Keratinocyte (primary cell): ENCODE measurements at regions not wholly inside any gene's neighbourhood (a gene's known extent, or its start where the extent isn't known, plus 50 kb on each side); places are given as distances from the start of the nearest gene placed in this dataset.

Experiments used
- DNase-seq: peaks from one replicate; pipeline ENCODE4 v3.0.0-alpha.2; 2011; ENCODE audit warnings: low read depth, missing footprints, low spot score
- FAIRE-seq: peaks from 2 replicates; lab custom pipeline; 2011; peaks lifted over from hg19 to GRCh38; lab: Jason Lieb, UNC
- H2AFZ ChIP-seq: 2 replicates; pipeline ENCODE4 v1.6.0; 2012; ENCODE audit warnings: low read length, control low read depth, inconsistent platforms; ENCODE audit not compliant: control insufficient read depth
- H3K27ac ChIP-seq: 2 replicates; pipeline ENCODE4 v1.5.1; 2011; ENCODE audit warnings: low read length; ENCODE audit not compliant: control insufficient read depth, insufficient read depth
- H3K27me3 ChIP-seq: 3 replicates; pipeline ENCODE4 v1.6.0; 2011; ENCODE audit warnings: low read length; ENCODE audit not compliant: control insufficient read depth, insufficient read depth; ENCODE audit errors: extremely low read depth
- H3K36me3 ChIP-seq, 2 experiments: 2 replicates in 1 of 2; 3 replicates in 1 of 2; pipeline ENCODE4 v1.5.1; 2011; ENCODE audit warnings: low read length in 2 of 2, mild to moderate bottlenecking in 1 of 2; ENCODE audit not compliant: control insufficient read depth in 2 of 2, insufficient read depth in 2 of 2; ENCODE audit errors: extremely low read depth in 1 of 2
- H3K4me1 ChIP-seq: 3 replicates; pipeline ENCODE4 v1.5.1; 2011; ENCODE audit warnings: low read length; ENCODE audit not compliant: control insufficient read depth, insufficient read depth; ENCODE audit errors: extremely low read depth
- H3K4me2 ChIP-seq: 3 replicates; pipeline ENCODE4 v1.6.0; 2011; ENCODE audit warnings: low read depth, low read length; ENCODE audit not compliant: control insufficient read depth, insufficient read depth; ENCODE audit errors: extremely low read depth
- H3K4me3 ChIP-seq, 3 experiments: fragments of 200-600 bp in 1 of 3; sonication (generic) in 1 of 3; 2 replicates in 2 of 3; 3 replicates in 1 of 3; pipeline ENCODE4 v1.5.1; 2011 to 2016; ENCODE audit warnings: low read length in 3 of 3, mild to moderate bottlenecking in 3 of 3, control low read depth in 2 of 3, inconsistent platforms in 1 of 3, low read depth in 1 of 3, mixed read lengths in 1 of 3, mixed run types in 1 of 3, moderate library complexity in 1 of 3; ENCODE audit not compliant: control insufficient read depth in 2 of 3, insufficient read depth in 2 of 3; ENCODE audit errors: extremely low read depth in 1 of 3
- H3K79me2 ChIP-seq: 2 replicates; pipeline ENCODE4 v1.6.0; 2012; ENCODE audit warnings: low read length; ENCODE audit not compliant: control insufficient read depth, insufficient read depth
- H3K9ac ChIP-seq: 3 replicates; pipeline ENCODE4 v1.6.0; 2011; ENCODE audit warnings: low read length; ENCODE audit not compliant: control insufficient read depth, insufficient read depth; ENCODE audit errors: extremely low read depth
- H3K9me1 ChIP-seq: 3 replicates; pipeline ENCODE4 v1.6.0; 2011; ENCODE audit warnings: low read length; ENCODE audit not compliant: control insufficient read depth, insufficient read depth; ENCODE audit errors: extremely low read depth
- H3K9me3 ChIP-seq: 2 replicates; pipeline ENCODE4 v1.5.1; 2012; ENCODE audit warnings: low read depth, low read length; ENCODE audit not compliant: control insufficient read depth
- H4K20me1 ChIP-seq: 3 replicates; pipeline ENCODE4 v1.6.0; 2011; ENCODE audit warnings: low read length; ENCODE audit not compliant: control insufficient read depth, insufficient read depth; ENCODE audit errors: extremely low read depth
- CTCF ChIP-seq, 3 experiments: IDR thresholded peaks in 1 of 3; conservative IDR thresholded peaks in 1 of 3; optimal IDR thresholded peaks in 1 of 3; 2 replicates in 2 of 3; 3 replicates in 1 of 3; pipeline versions ENCODE3 to v1.5.1; 2011; ENCODE audit warnings: low read length in 3 of 3, mild to moderate bottlenecking in 3 of 3, moderate library complexity in 2 of 3, control low read depth in 1 of 3, inconsistent platforms in 1 of 3; ENCODE audit not compliant: insufficient read depth in 2 of 3; ENCODE audit errors: extremely low read depth in 1 of 3
- EZH2 ChIP-seq: IDR thresholded peaks from one replicate; pipeline ENCODE4 v1.6.1; 2012; ENCODE audit warnings: inconsistent platforms, mild to moderate bottlenecking, low read length, moderate library complexity
- dilution Hi-C: fragments of 300-500 bp; cut with MboI; formaldehyde crosslinking; loops from one replicate; pipeline ENCODE4 v1.7.0; 2020; ENCODE audit warnings: low sequenced_read_pairs; ENCODE audit not compliant: extremely low pct_ligation_motif_present

GRCh38 chr5:82332886-82333615, 54.9 kb upstream of the RPS23 start:
- H3K27ac ChIP-seq: no peak overlapping the region
- no peak overlapping the region for H3K9ac ChIP-seq
- dilution Hi-C loops: no loop called here

GRCh38 chr5:82332064-82332855, 54.1 kb upstream of the RPS23 start:
- dilution Hi-C loops: no loop called here
- TF ChIP-seq CTCF (optimal IDR thresholded peaks at IDR 0.05 in 1 of 3, IDR thresholded peaks at IDR 0.05 in 1 of 3, conservative IDR thresholded peaks at IDR 0.05 in 1 of 3; ENCODE audit: extremely low read depth in 1 of 3, insufficient read depth in 2 of 3, low read length in 3 of 3): no peak
- no peak for TF ChIP-seq EZH2
- no peaks in the 10 kb centered on the region for H4K20me1 ChIP-seq
- H2AFZ ChIP-seq: no peak overlapping the region
- no peaks in the 10 kb centered on the region for H3K9me3 ChIP-seq
- H3K4me3 ChIP-seq: no peak overlapping the region
- H3K27ac ChIP-seq: no peak overlapping the region
- H3K4me2 ChIP-seq: no peak overlapping the region
- DNase-seq: no peak
- no peaks in the 10 kb centered on the region for H3K4me1 ChIP-seq
- H3K79me2 ChIP-seq: no peaks in the 10 kb centered on the region
- FAIRE-seq: no peak
- H3K9ac ChIP-seq: no peak overlapping the region
- H3K36me3 ChIP-seq: no peaks in the 10 kb centered on the region
- H3K9me1 ChIP-seq: no peaks in the 10 kb centered on the region
- peaks cover 3% of the 10 kb centered on the region for H3K27me3 ChIP-seq

More at GRCh38 chr5:82332886-82333615, 54.9 kb upstream of the RPS23 start:
- peaks cover 3% of the 10 kb centered on the region for H3K27me3 ChIP-seq
- no peaks in the 10 kb centered on the region for H4K20me1 ChIP-seq
- H3K79me2 ChIP-seq: no peaks in the 10 kb centered on the region
- DNase-seq (no peak), FAIRE-seq (no peak)
- no peaks in the 10 kb centered on the region for H3K9me1 ChIP-seq
- H3K4me3 ChIP-seq: no peak overlapping the region
- H3K36me3 ChIP-seq: no peaks in the 10 kb centered on the region
- no peak overlapping the region for H2AFZ ChIP-seq
- H3K9me3 ChIP-seq: no peaks in the 10 kb centered on the region
- no peaks in the 10 kb centered on the region for H3K4me1 ChIP-seq
- H3K4me2 ChIP-seq: no peak overlapping the region
- TF ChIP-seq EZH2 (no peak), CTCF (optimal IDR thresholded peaks at IDR 0.05 in 1 of 3, IDR thresholded peaks at IDR 0.05 in 1 of 3, conservative IDR thresholded peaks at IDR 0.05 in 1 of 3; ENCODE audit: extremely low read depth in 1 of 3, insufficient read depth in 2 of 3, low read length in 3 of 3) (no peak)
